HEK293T (cell line): ENCODE measurements at regions not wholly inside any gene's neighbourhood (a gene's known extent, or its start where the extent isn't known, plus 50 kb on each side); places are given as distances from the start of the nearest gene placed in this dataset.
A peak's percentile ranks its signal among the peaks of the same experiment; 100 is the strongest.
"Not testable (repeated sequence)": the region's sequence is repeated elsewhere in the genome, so short reads cannot be mapped to it uniquely, and the experiment has no call there.

ENCODE experiments used
- CTCF ChIA-PET: fragments of 350-600 bp; formaldehyde crosslinking; extraction: SDS; loops from one replicate; lab custom pipeline; 2021; ENCODE audit warnings: antibody characterized with exemption, inconsistent platforms; lab: Yijun Ruan, JAX
- POLR2A ChIA-PET: fragments of 350-600 bp; formaldehyde crosslinking; extraction: SDS; loops from one replicate; lab custom pipeline; 2020; ENCODE audit warnings: antibody characterized with exemption, inconsistent platforms; lab: Yijun Ruan, JAX
- DNase-seq: peaks from one replicate; pipeline ENCODE4 v3.0.0; 2012; ENCODE audit warnings: mixed read lengths; ENCODE audit errors: extremely low spot score
- ARNT ChIP-seq: fragments of 450-650 bp; IDR thresholded peaks from 2 replicates; pipeline ENCODE4 v1.6.1; 2017; ENCODE audit warnings: mild to moderate bottlenecking
- BHLHE40 ChIP-seq: fragments of 450-650 bp; IDR thresholded peaks from 2 replicates; pipeline ENCODE4 v1.6.1; 2016; ENCODE audit warnings: mild to moderate bottlenecking, moderate library complexity, borderline replicate concordance
- CTBP1 ChIP-seq: fragments of 450-650 bp; IDR thresholded peaks from 2 replicates; pipeline ENCODE4 v1.6.1; 2016; ENCODE audit warnings: borderline replicate concordance
- ELF4 ChIP-seq: fragments of 450-650 bp; IDR thresholded peaks from 2 replicates; pipeline ENCODE4 v1.6.1; 2017; ENCODE audit warnings: antibody characterized with exemption
- FOXA1 ChIP-seq: fragments of 450-650 bp; IDR thresholded peaks from 2 replicates; pipeline ENCODE4 v1.6.1; 2016; ENCODE audit warnings: mild to moderate bottlenecking
- FOXK2 ChIP-seq: fragments of 450-650 bp; IDR thresholded peaks from 2 replicates; pipeline ENCODE4 v1.6.1; 2016; ENCODE audit warnings: mild to moderate bottlenecking
- FOXM1 ChIP-seq: fragments of 450-650 bp; IDR thresholded peaks from 2 replicates; pipeline ENCODE4 v1.6.1; 2017; ENCODE audit warnings: mild to moderate bottlenecking, borderline replicate concordance
- HDGF ChIP-seq: fragments of 450-650 bp; IDR thresholded peaks from 2 replicates; pipeline ENCODE4 v1.6.1; 2017; ENCODE audit warnings: antibody characterized with exemption, borderline replicate concordance
- L3MBTL2 ChIP-seq: fragments of 450-650 bp; conservative IDR thresholded peaks from 2 replicates; pipeline ENCODE4 v1.6.1; 2016; ENCODE audit warnings: mild to moderate bottlenecking
- LEF1 ChIP-seq: fragments of 450-650 bp; IDR thresholded peaks from 2 replicates; pipeline ENCODE4 v1.6.1; 2017; ENCODE audit warnings: mild to moderate bottlenecking, borderline replicate concordance
- NFRKB ChIP-seq: fragments of 450-650 bp; IDR thresholded peaks from 2 replicates; pipeline ENCODE4 v1.6.1; 2016; ENCODE audit warnings: mild to moderate bottlenecking, moderate library complexity
- SP1 ChIP-seq: fragments of 450-650 bp; IDR thresholded peaks from 2 replicates; pipeline ENCODE4 v1.6.1; 2017
- SUZ12 ChIP-seq: fragments of 450-650 bp; IDR thresholded peaks from 2 replicates; pipeline ENCODE4 v1.6.1; 2016; ENCODE audit warnings: mild to moderate bottlenecking
- TARDBP ChIP-seq: fragments of 450-650 bp; IDR thresholded peaks from 2 replicates; pipeline ENCODE4 v1.6.1; 2016
- ZNF384 ChIP-seq: fragments of 450-650 bp; IDR thresholded peaks from 2 replicates; pipeline ENCODE4 v1.6.1; 2016
- TF ChIP-seq, protein P1 (sequence below): fragments of 450-650 bp; IDR thresholded peaks from 2 replicates; pipeline ENCODE4 v1.6.1; 2016

- DNase-seq, result not testable (repeated sequence)
- POLR2A ChIA-PET, result interaction anchor here (1.0 kb wide), 1 partner anchor 9 kb away, joined by 3 read pairs; no protein-coding TSS in a partner anchor
- CTCF ChIA-PET, result interaction anchor here (0.7 kb wide), 1 partner anchor 58 kb away, joined by 6 read pairs; no protein-coding TSS in a partner anchor
- TF ChIP-seq, protein P1, sequence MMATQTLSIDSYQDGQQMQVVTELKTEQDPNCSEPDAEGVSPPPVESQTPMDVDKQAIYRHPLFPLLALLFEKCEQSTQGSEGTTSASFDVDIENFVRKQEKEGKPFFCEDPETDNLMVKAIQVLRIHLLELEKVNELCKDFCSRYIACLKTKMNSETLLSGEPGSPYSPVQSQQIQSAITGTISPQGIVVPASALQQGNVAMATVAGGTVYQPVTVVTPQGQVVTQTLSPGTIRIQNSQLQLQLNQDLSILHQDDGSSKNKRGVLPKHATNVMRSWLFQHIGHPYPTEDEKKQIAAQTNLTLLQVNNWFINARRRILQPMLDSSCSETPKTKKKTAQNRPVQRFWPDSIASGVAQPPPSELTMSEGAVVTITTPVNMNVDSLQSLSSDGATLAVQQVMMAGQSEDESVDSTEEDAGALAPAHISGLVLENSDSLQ, result peak; percentile 24; the same call in 1 of the 2 replicates
These were observed 118.6 kb upstream of the CIBAR2 start for GRCh38 chr16:85230764-85231383.

GRCh38 chr16:85231959-85232358 is 119.7 kb upstream of the CIBAR2 start:
- no peak for DNase-seq
- ChIA-PET POLR2A (no interaction called here), CTCF (interaction anchor here (0.7 kb wide), 1 partner anchor 21 kb away, joined by 3 read pairs; no protein-coding TSS in a partner anchor)
- TF ChIP-seq SUZ12, result no peak
- TF ChIP-seq, protein P1, result no peak
- no peak for TF ChIP-seq ARNT
- no peak for TF ChIP-seq BHLHE40
- no peak for TF ChIP-seq FOXK2
- TF ChIP-seq FOXA1, result no peak
- TF ChIP-seq LEF1, result no peak
- no peak for TF ChIP-seq FOXM1
- no peak for TF ChIP-seq SP1
- no peak for TF ChIP-seq HDGF
- no peak for TF ChIP-seq ELF4
- no peak for TF ChIP-seq TARDBP
- TF ChIP-seq CTBP1, result no peak
- no peak for TF ChIP-seq L3MBTL2
- TF ChIP-seq ZNF384, result no peak
- TF ChIP-seq NFRKB, result no peak

GRCh38 chr16:85232369-85233142 is 120.3 kb upstream of the CIBAR2 start:
- DNase-seq, result no peak
- CTCF ChIA-PET, result interaction anchor here (0.7 kb wide), 1 partner anchor 21 kb away, joined by 3 read pairs; no protein-coding TSS in a partner anchor
- TF ChIP-seq FOXM1, result no peak
- POLR2A ChIA-PET, result no interaction called here

DNA sequence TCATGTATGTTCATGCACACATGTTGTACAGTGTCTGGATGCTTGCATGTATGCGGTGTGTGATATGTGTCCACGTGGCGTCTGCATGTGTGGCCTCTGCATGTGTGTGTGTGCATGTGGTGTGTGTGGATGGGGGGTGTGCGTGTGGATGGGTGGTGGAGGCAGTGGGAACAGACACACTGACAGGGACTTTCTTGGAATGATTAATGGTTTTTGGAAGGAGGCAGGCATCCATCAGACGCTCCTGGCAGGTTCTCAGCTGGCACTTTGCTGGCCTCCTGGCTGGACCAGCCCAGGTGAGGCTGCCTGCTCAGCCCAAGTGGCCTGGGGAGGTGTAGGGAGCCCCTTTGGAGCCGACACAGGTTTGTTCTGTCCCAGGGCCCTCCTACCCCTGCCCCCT is 121.2 kb upstream of the CIBAR2 start:
- ChIA-PET POLR2A (no interaction called here), CTCF (no interaction called here)
- TF ChIP-seq, protein P1, result peak; percentile 78
- no peak for TF ChIP-seq FOXA1
- no peak for DNase-seq

DNA sequence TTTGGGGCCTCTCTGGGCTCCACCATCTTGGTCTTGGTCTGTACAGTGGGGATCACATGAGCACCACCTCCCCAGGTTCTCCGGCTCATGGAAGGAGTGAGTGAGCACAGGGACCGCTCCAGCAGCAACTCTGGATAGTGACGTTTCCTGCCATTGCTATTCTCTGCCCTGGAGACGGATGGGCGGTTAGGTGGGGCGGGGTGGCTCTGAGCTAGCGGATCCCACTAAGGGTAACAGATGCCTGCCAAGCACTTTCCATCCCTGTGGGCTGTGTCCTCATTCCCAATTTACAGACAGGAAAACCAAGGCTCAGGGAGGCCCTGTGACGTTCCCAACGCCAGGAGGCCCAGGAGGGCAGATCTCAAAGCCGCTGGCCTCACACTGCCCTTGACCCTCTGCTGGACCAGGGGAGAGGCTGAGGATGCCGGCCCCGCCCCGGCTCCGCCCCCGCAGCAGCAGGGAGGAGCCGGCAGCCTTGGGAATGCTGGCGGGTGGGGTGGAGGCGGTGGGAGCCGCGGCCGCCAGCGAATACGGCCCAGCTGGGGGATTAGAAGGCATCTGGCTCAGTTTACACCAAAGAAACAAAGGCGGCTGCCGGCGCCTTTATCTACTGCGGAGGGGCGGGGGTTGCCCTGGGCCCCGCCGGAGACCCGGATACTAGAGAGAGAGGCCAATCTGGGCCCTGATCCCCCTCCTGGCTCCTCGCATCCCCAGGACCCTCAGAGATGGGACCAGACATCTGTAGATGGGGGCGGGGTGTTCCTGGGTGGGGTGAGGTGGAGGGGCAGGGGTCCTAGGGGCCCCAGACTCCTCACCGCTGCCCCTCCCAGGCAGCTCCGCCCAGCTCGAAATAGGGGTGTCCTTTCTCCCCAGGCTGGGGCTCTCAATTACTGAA is 122.3 kb upstream of the CIBAR2 start:
- peak; percentile 78 for DNase-seq
- ChIA-PET CTCF (interaction anchor here (0.6 to 1.7 kb wide), 3 partner anchors 10 to 62 kb away, joined by 3 to 5 read pairs (median 4); no protein-coding TSS in a partner anchor), POLR2A (interaction anchor here (1.8 kb wide), 1 partner anchor 64 kb away, joined by 5 read pairs; no protein-coding TSS in a partner anchor)
- TF ChIP-seq CTBP1, result no peak
- no peak for TF ChIP-seq SUZ12
- TF ChIP-seq LEF1, result no peak
- no peak for TF ChIP-seq FOXM1
- no peak for TF ChIP-seq ARNT
- no peak for TF ChIP-seq BHLHE40
- TF ChIP-seq ZNF384, result no peak
- no peak for TF ChIP-seq ELF4
- no peak for TF ChIP-seq TARDBP
- TF ChIP-seq NFRKB, result no peak
- no peak for TF ChIP-seq FOXA1
- TF ChIP-seq HDGF, result no peak
- TF ChIP-seq FOXK2, result no peak
- TF ChIP-seq, protein P1, result no peak
